HUES48 (cell line): ENCODE measurements at regions not wholly inside any gene's neighbourhood (a gene's known extent, or its start where the extent isn't known, plus 50 kb on each side); places are given as distances from the start of the nearest gene placed in this dataset.

Source experiments
- H3K27ac ChIP-seq: one replicate; pipeline ENCODE4 v1.7.0; 2013; ENCODE audit warnings: low read depth, low read length, inconsistent platforms
- H3K27me3 ChIP-seq: 2 replicates; pipeline ENCODE4 v1.6.1; 2013; ENCODE audit warnings: mild to moderate bottlenecking, low read length; ENCODE audit not compliant: control insufficient read depth, insufficient read depth
- H3K36me3 ChIP-seq: 2 replicates; pipeline ENCODE4 v1.6.1; 2013; ENCODE audit warnings: low read length; ENCODE audit not compliant: control insufficient read depth, insufficient read depth
- H3K4me1 ChIP-seq: 2 replicates; pipeline ENCODE4 v1.6.1; 2013; ENCODE audit warnings: mild to moderate bottlenecking, low read length; ENCODE audit not compliant: control insufficient read depth, insufficient read depth
- H3K4me3 ChIP-seq: 2 replicates; pipeline ENCODE4 v1.5.1; 2013; ENCODE audit warnings: mild to moderate bottlenecking, low read depth, low read length
- H3K9ac ChIP-seq: 2 replicates; pipeline ENCODE4 v1.6.1; 2013; ENCODE audit warnings: mild to moderate bottlenecking, low read depth, low read length, moderate library complexity
- H3K9me3 ChIP-seq: 2 replicates; pipeline ENCODE4 v1.6.1; 2013; ENCODE audit warnings: low read length; ENCODE audit not compliant: control insufficient read depth, insufficient read depth

DNA sequence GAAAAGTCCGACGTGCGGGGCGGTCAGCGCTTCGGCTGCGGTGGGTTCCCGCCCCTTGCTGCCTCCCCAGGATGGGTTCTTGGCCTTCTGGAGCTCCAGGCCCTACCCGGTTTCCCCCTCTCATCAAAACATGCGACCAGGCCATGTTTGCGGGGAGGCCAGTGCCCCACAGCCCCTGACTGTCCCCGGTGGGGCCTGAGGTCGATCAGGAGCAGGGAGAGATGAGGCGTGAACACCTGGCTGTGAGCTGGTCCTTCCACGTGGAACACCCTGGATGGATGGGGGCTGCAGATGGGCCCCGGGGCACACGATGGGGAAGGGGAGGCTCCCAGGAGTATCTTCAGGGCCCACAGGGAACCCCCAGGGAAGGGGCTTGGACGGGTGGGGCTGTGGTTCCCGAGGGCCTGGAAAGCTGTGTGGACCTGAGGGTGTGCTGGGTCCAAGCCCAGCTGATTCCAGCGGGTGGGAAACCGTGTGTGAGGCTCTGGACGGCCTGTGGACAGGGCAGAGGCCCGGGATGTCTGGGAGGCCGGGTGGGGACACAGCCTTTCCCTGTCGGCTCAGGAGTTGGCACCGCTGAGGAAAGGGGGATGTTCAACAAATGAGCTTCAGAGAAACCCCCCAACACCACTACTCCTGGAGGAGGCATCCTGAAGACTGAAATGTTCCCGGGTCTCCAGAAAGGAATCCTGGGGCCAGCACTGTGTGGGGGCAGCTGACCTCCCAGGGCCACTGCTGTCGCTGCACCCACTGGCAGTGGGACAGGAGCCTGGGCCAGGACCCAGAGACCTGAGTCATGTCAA, 187.0 kb upstream of the C14orf180 start:
- Histone ChIP-seq H3K9me3 (no peaks in the 10 kb centered on the region; the same call in 1 of the 2 replicates), H3K9ac (no peak overlapping the region), H3K4me3 (no peak overlapping the region), H3K4me1 (no peaks in the 10 kb centered on the region), H3K27me3 (no peaks in the 10 kb centered on the region), H3K36me3 (no peaks in the 10 kb centered on the region), H3K27ac (no peak overlapping the region)

DNA sequence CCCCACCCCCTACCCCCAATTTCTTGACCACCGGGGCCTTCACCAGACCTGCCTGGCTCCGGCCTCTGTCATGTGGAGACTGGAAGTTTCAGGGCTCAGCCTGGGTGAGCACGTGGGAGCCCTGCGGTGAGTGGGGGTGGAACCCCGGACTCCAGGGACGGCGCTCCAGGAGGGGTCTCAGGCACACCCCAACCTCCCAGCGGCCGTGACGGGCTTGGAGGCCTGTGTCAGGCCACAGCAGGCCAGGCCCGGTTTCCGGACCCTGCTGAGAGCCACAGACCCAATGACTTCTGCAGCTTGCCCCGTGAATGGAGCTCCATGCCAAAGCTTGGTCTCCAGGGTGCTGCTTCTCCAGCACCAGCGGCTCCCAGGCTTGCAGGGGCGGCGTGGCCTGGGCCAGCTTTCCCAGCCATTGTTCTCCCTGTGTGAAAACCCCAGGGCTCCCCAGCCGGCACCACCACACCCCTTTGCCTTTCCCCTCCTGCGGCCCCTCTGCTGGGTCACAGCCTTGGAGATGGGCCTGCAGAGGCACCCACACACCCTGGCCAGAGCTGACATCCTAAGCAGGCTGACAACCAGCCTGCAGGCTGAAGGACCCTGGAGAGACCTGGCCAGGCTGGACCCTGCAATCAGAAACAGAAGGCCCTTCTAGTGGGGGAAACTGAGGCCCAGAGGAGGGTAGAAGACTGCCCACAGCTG, 186.2 kb upstream of the C14orf180 start:
- Histone ChIP-seq H3K4me1 (no peaks in the 10 kb centered on the region), H3K27me3 (no peaks in the 10 kb centered on the region), H3K9ac (no peak overlapping the region), H3K36me3 (no peaks in the 10 kb centered on the region), H3K27ac (no peak overlapping the region), H3K9me3 (no peaks in the 10 kb centered on the region; the same call in 1 of the 2 replicates), H3K4me3 (no peak overlapping the region)

DNA sequence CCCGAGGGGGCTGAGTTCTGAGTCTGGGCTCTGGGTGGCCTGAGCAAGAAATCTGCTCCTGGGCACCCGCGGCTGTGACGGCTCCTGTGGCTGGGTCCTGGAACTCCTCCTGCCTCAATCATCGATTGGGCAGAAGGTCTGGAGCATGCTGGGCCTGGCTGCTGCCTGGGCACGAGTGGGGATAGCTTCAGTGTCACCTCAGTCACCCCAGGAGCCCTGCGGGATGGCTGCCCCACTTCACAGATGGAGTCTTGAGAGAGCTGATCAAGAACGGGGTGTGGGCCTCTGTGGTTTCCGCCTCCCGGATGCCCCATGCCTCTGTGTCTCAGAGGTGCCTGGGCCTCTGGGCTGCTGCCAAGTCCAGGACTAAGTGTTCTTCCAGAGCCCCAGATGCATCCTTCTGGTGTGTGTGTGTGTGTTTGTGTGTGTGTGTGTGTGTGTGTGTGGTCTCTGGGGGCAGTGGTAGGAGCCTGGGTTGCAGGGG, 185.6 kb upstream of the C14orf180 start:
- H3K4me3 ChIP-seq: no peak overlapping the region
- no peaks in the 10 kb centered on the region; the same call in 1 of the 2 replicates for H3K9me3 ChIP-seq
- H3K4me1 ChIP-seq: no peaks in the 10 kb centered on the region
- no peaks in the 10 kb centered on the region for H3K36me3 ChIP-seq
- H3K9ac ChIP-seq: no peak overlapping the region
- no peak overlapping the region for H3K27ac ChIP-seq
- H3K27me3 ChIP-seq: no peaks in the 10 kb centered on the region

DNA sequence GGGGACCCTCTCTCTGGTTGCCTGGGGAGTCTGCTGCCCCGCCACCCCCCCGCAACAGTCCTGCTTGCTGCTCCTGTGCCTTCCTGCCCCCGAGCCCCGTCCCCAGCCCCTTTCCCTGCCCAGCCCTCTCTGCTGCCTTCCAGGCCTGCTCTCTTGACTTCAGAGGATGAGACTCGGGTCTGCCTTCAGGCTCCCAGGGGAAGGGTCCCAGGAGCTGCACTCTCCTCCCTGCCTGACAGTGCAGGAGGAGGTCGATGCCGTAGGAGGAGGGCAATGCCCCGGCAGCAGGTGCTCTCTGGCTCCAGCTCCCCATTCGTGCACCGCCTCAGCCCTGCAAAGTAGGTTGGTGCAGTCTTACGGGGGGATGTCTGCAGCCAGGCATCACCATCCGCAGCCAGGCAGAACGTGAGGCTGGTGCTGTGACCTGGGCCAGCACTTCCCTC, 185.1 kb upstream of the C14orf180 start:
- Histone ChIP-seq H3K27me3 (no peaks in the 10 kb centered on the region), H3K27ac (no peak overlapping the region), H3K9me3 (no peaks in the 10 kb centered on the region; the same call in 1 of the 2 replicates), H3K36me3 (no peaks in the 10 kb centered on the region), H3K9ac (no peak overlapping the region), H3K4me3 (no peak overlapping the region), H3K4me1 (no peaks in the 10 kb centered on the region)

DNA sequence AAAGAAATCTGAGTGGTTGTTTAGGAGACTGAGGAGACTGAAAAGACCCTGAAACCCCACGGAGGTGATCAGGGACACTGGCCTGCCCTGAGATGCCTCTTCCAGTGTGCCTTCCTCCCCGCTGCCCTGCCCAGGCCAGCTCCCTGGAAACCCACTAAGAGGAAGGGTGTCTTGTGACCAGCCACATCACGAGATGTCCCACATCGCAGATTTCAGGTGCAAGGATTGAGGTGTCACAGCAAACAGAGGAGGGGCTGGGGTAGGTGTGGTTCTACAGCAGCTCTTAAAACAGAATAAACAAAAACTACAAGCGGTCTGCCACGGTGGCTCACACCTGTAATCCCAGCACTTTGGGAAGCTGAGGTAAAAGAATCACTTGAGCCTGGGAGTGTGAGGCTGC, 184.3 kb upstream of the C14orf180 start:
- no peaks in the 10 kb centered on the region; the same call in 1 of the 2 replicates for H3K9me3 ChIP-seq
- H3K27me3 ChIP-seq: no peaks in the 10 kb centered on the region
- H3K4me1 ChIP-seq: no peaks in the 10 kb centered on the region
- H3K9ac ChIP-seq: no peak overlapping the region
- no peaks in the 10 kb centered on the region for H3K36me3 ChIP-seq
- no peak overlapping the region for H3K27ac ChIP-seq
- H3K4me3 ChIP-seq: no peak overlapping the region

DNA sequence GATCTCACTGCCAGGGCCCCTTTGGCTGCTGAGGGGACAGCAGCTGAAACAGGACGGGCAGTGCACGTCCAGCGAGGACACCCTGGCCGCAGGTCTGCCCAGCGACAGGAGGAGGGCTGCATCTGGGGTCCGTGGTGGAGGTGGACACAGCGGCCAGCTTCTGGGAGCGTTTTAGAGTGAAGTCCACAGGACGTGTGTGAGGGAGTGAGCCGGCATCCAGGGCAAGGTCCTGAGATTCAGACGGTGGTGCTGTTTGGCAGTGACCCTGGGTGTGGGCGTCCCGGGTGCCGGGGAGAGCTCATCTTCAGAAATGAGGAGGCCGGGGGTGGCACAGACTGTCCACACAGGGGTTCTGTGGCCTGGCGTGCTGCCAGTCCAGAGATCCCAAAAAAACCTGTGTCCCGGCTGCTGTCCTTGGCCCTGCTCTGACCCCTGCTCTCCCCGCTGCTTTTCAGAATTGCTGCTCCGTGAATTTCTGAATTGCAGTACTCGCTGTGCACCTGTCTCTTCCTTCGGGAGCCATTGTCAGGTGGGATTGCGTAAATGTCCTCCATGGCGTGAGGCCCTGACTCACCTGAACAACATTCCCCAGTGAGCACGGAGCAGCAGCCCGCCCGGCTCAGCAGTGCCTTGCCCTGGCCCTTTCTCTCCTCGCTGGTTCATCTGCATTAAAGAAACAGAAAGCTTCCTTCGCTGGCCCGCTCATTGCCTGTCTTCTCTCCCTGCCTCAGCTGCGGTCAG, 183.5 kb upstream of the C14orf180 start:
- Histone ChIP-seq H3K4me1 (no peaks in the 10 kb centered on the region), H3K4me3 (no peak overlapping the region), H3K9ac (no peak overlapping the region), H3K9me3 (no peaks in the 10 kb centered on the region; the same call in 1 of the 2 replicates), H3K36me3 (no peaks in the 10 kb centered on the region), H3K27me3 (no peaks in the 10 kb centered on the region), H3K27ac (no peak overlapping the region)

DNA sequence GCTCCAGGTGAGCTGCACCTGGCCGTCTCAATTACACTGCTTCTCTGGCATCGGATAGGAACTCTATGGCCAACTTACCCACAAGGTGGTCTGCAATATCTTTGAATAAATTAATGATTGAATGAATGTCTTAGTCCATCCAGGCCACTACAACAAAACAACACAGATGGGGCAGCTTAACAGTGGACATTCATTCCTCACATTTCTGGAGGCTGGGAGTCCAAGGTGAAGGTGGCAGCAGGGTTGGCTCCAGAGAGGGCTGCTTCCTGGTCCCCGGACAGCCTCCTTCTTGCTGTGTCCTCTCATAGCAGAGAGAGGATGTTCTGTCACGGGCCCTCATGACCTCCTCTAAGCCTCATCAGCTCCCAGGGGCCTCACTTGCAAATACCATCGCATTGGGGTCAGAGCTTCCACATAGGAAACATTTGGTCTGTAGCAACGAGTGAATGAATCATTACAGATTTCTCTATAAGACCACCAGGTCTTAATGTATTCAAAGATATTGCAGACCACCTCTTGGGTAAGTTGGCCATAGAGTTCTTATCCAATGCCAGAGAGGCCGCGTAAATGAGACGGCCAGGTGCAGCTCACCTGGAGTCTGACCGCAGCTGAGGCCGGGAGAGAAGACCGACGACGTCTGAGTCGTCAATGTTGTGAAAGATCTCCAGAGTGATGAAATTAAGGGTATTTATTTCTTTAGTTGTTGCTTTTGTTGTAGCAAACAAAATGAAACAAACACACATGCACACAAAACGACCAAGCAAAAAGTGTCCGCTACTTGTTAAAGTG, 182.7 kb upstream of the C14orf180 start:
- no peaks in the 10 kb centered on the region for H3K27me3 ChIP-seq
- H3K36me3 ChIP-seq: no peaks in the 10 kb centered on the region
- no peak overlapping the region for H3K9ac ChIP-seq
- no peak overlapping the region for H3K27ac ChIP-seq
- no peaks in the 10 kb centered on the region; the same call in 1 of the 2 replicates for H3K9me3 ChIP-seq
- H3K4me3 ChIP-seq: no peak overlapping the region
- no peaks in the 10 kb centered on the region for H3K4me1 ChIP-seq

DNA sequence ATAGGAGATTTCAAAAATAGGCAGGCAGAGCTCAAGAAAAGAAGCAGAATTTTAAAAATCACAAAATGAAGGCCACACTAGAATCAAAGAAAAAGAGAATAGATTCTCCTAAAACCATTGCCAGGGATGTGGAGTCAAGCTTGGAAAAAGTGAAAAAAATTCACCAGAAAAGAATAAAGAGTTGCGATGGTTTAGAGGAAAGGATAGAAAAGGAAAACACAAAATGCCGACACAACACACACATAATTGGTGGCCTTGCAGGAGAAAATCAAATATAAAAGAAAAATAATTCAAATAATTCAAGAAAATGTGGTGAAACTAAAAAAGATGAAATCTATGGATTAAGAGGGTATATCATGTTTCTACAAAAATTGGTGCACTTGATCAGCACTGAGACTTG, 181.6 kb upstream of the C14orf180 start:
- no peaks in the 10 kb centered on the region; the same call in 1 of the 2 replicates for H3K9me3 ChIP-seq
- H3K9ac ChIP-seq: no peak overlapping the region
- H3K36me3 ChIP-seq: no peaks in the 10 kb centered on the region
- no peaks in the 10 kb centered on the region for H3K27me3 ChIP-seq
- H3K4me3 ChIP-seq: no peak overlapping the region
- no peak overlapping the region for H3K27ac ChIP-seq
- no peaks in the 10 kb centered on the region for H3K4me1 ChIP-seq

DNA sequence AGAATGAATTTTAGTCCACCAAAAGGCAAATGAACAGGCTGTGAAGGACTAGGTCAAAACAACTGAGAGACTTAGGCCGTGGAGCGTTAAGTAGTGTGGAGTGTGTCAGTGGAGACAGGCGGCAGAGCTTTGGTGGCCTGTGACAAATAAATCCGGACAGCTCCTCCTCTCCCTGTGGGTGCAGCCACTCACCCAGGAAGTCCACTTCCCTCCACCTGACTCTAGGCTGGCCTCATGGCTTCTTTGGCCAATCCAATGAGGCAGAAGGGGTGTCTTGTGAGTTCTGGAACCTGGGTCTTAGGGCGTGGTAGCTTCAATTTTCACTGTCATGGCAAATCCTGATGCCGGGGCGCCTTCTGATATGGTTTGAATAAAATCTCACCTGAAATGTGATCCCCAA, 180.9 kb upstream of the C14orf180 start:
- Histone ChIP-seq H3K9me3 (no peaks in the 10 kb centered on the region; the same call in 1 of the 2 replicates), H3K36me3 (no peaks in the 10 kb centered on the region)

DNA sequence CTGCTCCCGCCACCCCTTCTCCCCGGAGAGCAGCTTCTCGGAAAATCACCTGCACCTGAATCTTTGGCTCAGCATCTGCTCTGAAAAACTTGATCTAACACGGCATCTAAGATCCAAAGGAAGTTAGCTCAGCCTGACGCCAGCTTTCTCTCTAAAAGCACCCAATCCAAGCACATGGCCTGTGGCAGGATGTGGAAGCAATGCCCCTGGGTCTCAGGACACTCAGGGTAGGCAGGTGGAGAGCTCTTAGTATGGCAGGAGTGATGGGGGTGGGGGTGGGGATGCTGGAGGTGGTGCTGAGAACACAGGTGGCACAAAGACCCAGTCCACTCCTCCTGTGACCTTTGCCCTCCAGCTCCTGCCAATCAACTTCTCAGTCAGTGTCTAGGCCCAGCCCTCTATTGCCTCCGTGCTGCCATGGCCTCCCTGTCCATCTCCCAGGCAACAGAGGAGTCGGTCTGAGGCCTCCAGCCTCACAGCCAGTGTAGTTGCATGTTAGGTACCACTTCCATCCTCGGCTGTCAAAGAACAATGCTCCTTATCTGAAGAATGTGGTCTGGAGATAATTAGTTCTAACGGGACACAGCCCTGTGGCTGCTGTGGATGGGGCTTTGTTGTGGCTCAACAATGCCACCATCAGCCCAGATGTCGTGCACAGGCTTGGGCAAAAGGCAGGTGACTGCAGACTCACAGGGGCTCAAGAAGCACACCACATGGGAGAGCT, 180.0 kb upstream of the C14orf180 start:
- peaks cover 7% of the 10 kb centered on the region for H3K4me1 ChIP-seq
- H3K9me3 ChIP-seq: no peaks in the 10 kb centered on the region; the same call in 1 of the 2 replicates
- no peaks in the 10 kb centered on the region for H3K36me3 ChIP-seq
- no peak overlapping the region for H3K9ac ChIP-seq
- no peak overlapping the region for H3K4me3 ChIP-seq
- H3K27me3 ChIP-seq: no peaks in the 10 kb centered on the region
- no peak overlapping the region for H3K27ac ChIP-seq

More for the DNA sequence above, 180.9 kb upstream of the C14orf180 start:
- Histone ChIP-seq H3K27ac (no peak overlapping the region), H3K4me1 (peaks cover 1% of the 10 kb centered on the region), H3K9ac (no peak overlapping the region), H3K4me3 (no peak overlapping the region), H3K27me3 (no peaks in the 10 kb centered on the region)
